Activated CD4-positive, alpha-beta T cell treated with anti-CD3 and anti-CD28 coated beads, Interleukin-2, amount 10 ng/mL, durations not matched to agents 24 days and 14 days (primary cell): ENCODE measurements at regions not wholly inside any gene's neighbourhood (a gene's known extent, or its start where the extent isn't known, plus 50 kb on each side); places are given as distances from the start of the nearest gene placed in this dataset.
A peak's percentile ranks its signal among the peaks of the same experiment; 100 is the strongest.

Experiments
- DNase-seq: peaks from one replicate; pipeline ENCODE4 v3.0.0; 2022
- H3K27ac Mint-ChIP-seq: one replicate; pipeline ENCODE4 v1.8.0; 2022; ENCODE audit warnings: mild to moderate bottlenecking, mixed read lengths
- H3K27me3 Mint-ChIP-seq: one replicate; pipeline ENCODE4 v1.8.0; 2022; ENCODE audit warnings: mixed read lengths
- H3K36me3 Mint-ChIP-seq: one replicate; pipeline ENCODE4 v1.8.0; 2022; ENCODE audit warnings: low read depth, mild to moderate bottlenecking, mixed read lengths
- H3K4me1 Mint-ChIP-seq: one replicate; pipeline ENCODE4 v1.8.0; 2021; ENCODE audit warnings: mixed read lengths
- H3K4me3 Mint-ChIP-seq: one replicate; pipeline ENCODE4 v1.8.0; 2022; ENCODE audit warnings: mild to moderate bottlenecking, moderate library complexity, mixed read lengths
- H3K9me3 Mint-ChIP-seq: one replicate; pipeline ENCODE4 v1.8.0; 2021; ENCODE audit warnings: mixed read lengths
- intact Hi-C: fragments of 100-400 bp; cut with micrococcal nuclease; formaldehyde crosslinking; loops from one replicate; pipeline ENCODE4 v1.15.1; 2023

GRCh38 chr7:86949052-86949778, 110.2 kb downstream of the ELAPOR2 start:
- Mint-ChIP-seq H3K4me1 (peaks cover 2% of the 10 kb centered on the region), H3K4me3 (no peak overlapping the region), H3K36me3 (no peaks in the 10 kb centered on the region), H3K9me3 (no peaks in the 10 kb centered on the region), H3K27me3 (peaks cover 2% of the 10 kb centered on the region), H3K27ac (no peak overlapping the region)
- intact Hi-C loops = no loop called here
- no peak for DNase-seq

- intact Hi-C loops = no loop called here
- Mint-ChIP-seq H3K9me3 (no peaks in the 10 kb centered on the region), H3K36me3 (no peaks in the 10 kb centered on the region), H3K4me1 (no peaks in the 10 kb centered on the region), H3K4me3 (no peak overlapping the region), H3K27ac (no peak overlapping the region), H3K27me3 (peaks cover 2% of the 10 kb centered on the region)
- DNase-seq = no peak
These were observed 111.5 kb downstream of the ELAPOR2 start for GRCh38 chr7:86947929-86948328.

- intact Hi-C loops = no loop called here
- Mint-ChIP-seq H3K27me3 (peaks cover 5% of the 10 kb centered on the region), H3K4me1 (no peaks in the 10 kb centered on the region), H3K27ac (no peak overlapping the region), H3K36me3 (no peaks in the 10 kb centered on the region), H3K4me3 (no peak overlapping the region), H3K9me3 (no peaks in the 10 kb centered on the region)
- DNase-seq = no peak
These were observed 116.0 kb downstream of the ELAPOR2 start for GRCh38 chr7:86943447-86943846.

- Mint-ChIP-seq H3K4me3 (no peak overlapping the region), H3K9me3 (no peaks in the 10 kb centered on the region), H3K27me3 (peaks cover 5% of the 10 kb centered on the region), H3K36me3 (no peaks in the 10 kb centered on the region), H3K4me1 (no peaks in the 10 kb centered on the region), H3K27ac (no peak overlapping the region)
- DNase-seq = no peak
- intact Hi-C loops = no loop called here
These were observed 116.5 kb downstream of the ELAPOR2 start for GRCh38 chr7:86942995-86943394.

- Mint-ChIP-seq H3K27ac (no peak overlapping the region), H3K9me3 (no peaks in the 10 kb centered on the region), H3K4me1 (no peaks in the 10 kb centered on the region), H3K27me3 (peaks cover 5% of the 10 kb centered on the region), H3K4me3 (no peak overlapping the region), H3K36me3 (no peaks in the 10 kb centered on the region)
- intact Hi-C loops = no loop called here
- DNase-seq = no peak
These were observed 117.4 kb downstream of the ELAPOR2 start for GRCh38 chr7:86942081-86942480.

- intact Hi-C loops = loop anchor here (1.0 kb wide), 2 partner anchors 209 to 298 kb away; no protein-coding TSS in a partner anchor
- peak; percentile 86 for DNase-seq
- H3K27me3 Mint-ChIP-seq = peaks cover 5% of the 10 kb centered on the region
- H3K4me1 Mint-ChIP-seq = no peaks in the 10 kb centered on the region
- no peak overlapping the region for H3K27ac Mint-ChIP-seq
- no peaks in the 10 kb centered on the region for H3K9me3 Mint-ChIP-seq
- no peak overlapping the region for H3K4me3 Mint-ChIP-seq
- no peaks in the 10 kb centered on the region for H3K36me3 Mint-ChIP-seq
These were observed 120.1 kb downstream of the ELAPOR2 start for GRCh38 chr7:86939197-86939814.

GRCh38 chr7:86937363-86937878, 122.0 kb downstream of the ELAPOR2 start:
- no peak for DNase-seq
- Mint-ChIP-seq H3K4me3 (no peak overlapping the region), H3K27me3 (peaks cover 3% of the 10 kb centered on the region)

GRCh38 chr7:86933295-86933845, 126.1 kb downstream of the ELAPOR2 start:
- no peaks in the 10 kb centered on the region for H3K36me3 Mint-ChIP-seq
- intact Hi-C loops = no loop called here
- H3K27me3 Mint-ChIP-seq = no peaks in the 10 kb centered on the region
- no peaks in the 10 kb centered on the region for H3K4me1 Mint-ChIP-seq
- no peaks in the 10 kb centered on the region for H3K9me3 Mint-ChIP-seq
- H3K27ac Mint-ChIP-seq = no peak overlapping the region
- DNase-seq = no peak
- no peak overlapping the region for H3K4me3 Mint-ChIP-seq

More at GRCh38 chr7:86937363-86937878, 122.0 kb downstream of the ELAPOR2 start:
- no peaks in the 10 kb centered on the region for H3K36me3 Mint-ChIP-seq
- no peaks in the 10 kb centered on the region for H3K4me1 Mint-ChIP-seq
- intact Hi-C loops = no loop called here
- no peak overlapping the region for H3K27ac Mint-ChIP-seq
- no peaks in the 10 kb centered on the region for H3K9me3 Mint-ChIP-seq

- Mint-ChIP-seq H3K27me3 (peaks cover 4% of the 10 kb centered on the region), H3K36me3 (no peaks in the 10 kb centered on the region), H3K4me1 (no peaks in the 10 kb centered on the region), H3K9me3 (no peaks in the 10 kb centered on the region), H3K4me3 (no peak overlapping the region), H3K27ac (no peak overlapping the region)
- intact Hi-C loops = no loop called here
- no peak for DNase-seq
These were observed 127.4 kb downstream of the ELAPOR2 start for GRCh38 chr7:86932038-86932512.

- peaks cover 4% of the 10 kb centered on the region for H3K27me3 Mint-ChIP-seq
- no peak for DNase-seq
- H3K4me3 Mint-ChIP-seq = no peak overlapping the region
- no peaks in the 10 kb centered on the region for H3K4me1 Mint-ChIP-seq
- no peak overlapping the region for H3K27ac Mint-ChIP-seq
- no peaks in the 10 kb centered on the region for H3K36me3 Mint-ChIP-seq
- no peaks in the 10 kb centered on the region for H3K9me3 Mint-ChIP-seq
- intact Hi-C loops = no loop called here
These were observed 128.0 kb downstream of the ELAPOR2 start for GRCh38 chr7:86931439-86931838.

- H3K4me3 Mint-ChIP-seq = no peak overlapping the region
- intact Hi-C loops = no loop called here
- H3K9me3 Mint-ChIP-seq = no peaks in the 10 kb centered on the region
- no peaks in the 10 kb centered on the region for H3K4me1 Mint-ChIP-seq
- no peak overlapping the region for H3K27ac Mint-ChIP-seq
- no peak for DNase-seq
- peaks cover 8% of the 10 kb centered on the region for H3K27me3 Mint-ChIP-seq
- no peaks in the 10 kb centered on the region for H3K36me3 Mint-ChIP-seq
These were observed 128.7 kb downstream of the ELAPOR2 start for GRCh38 chr7:86930554-86931307.

- H3K36me3 Mint-ChIP-seq = no peaks in the 10 kb centered on the region
- no peak for DNase-seq
- H3K27ac Mint-ChIP-seq = no peak overlapping the region
- intact Hi-C loops = loop anchor here (5.0 kb wide), 1 partner anchor 488 kb away; no protein-coding TSS in a partner anchor
- H3K27me3 Mint-ChIP-seq = peaks cover 12% of the 10 kb centered on the region
- H3K4me3 Mint-ChIP-seq = no peak overlapping the region
- H3K9me3 Mint-ChIP-seq = no peaks in the 10 kb centered on the region
- no peaks in the 10 kb centered on the region for H3K4me1 Mint-ChIP-seq
These were observed 130.0 kb downstream of the ELAPOR2 start for GRCh38 chr7:86929293-86930109.

- DNase-seq = peak; percentile 29
- H3K4me3 Mint-ChIP-seq = no peak overlapping the region
- H3K4me1 Mint-ChIP-seq = no peaks in the 10 kb centered on the region
- H3K27me3 Mint-ChIP-seq = peaks cover 15% of the 10 kb centered on the region
- H3K9me3 Mint-ChIP-seq = no peaks in the 10 kb centered on the region
- no peak overlapping the region for H3K27ac Mint-ChIP-seq
- intact Hi-C loops = loop anchor here (5.0 kb wide), 1 partner anchor 489 kb away; no protein-coding TSS in a partner anchor
- H3K36me3 Mint-ChIP-seq = no peaks in the 10 kb centered on the region
These were observed 131.1 kb downstream of the ELAPOR2 start for GRCh38 chr7:86928308-86928707.
